ENCODE measurements at regions not wholly inside any gene's neighbourhood (a gene's known extent, or its start where the extent isn't known, plus 50 kb on each side); places are given as distances from the start of the nearest gene placed in this dataset.
"Not testable (repeated sequence)": the region's sequence is repeated elsewhere in the genome, so short reads cannot be mapped to it uniquely, and the experiment has no call there.

- no peak for FAIRE-seq
- DNase-seq (ENCODE audit: insufficient read length, low spot score) = no peak
- TF ChIP-seq TAF1 (IDR thresholded peaks at IDR 0.05; ENCODE audit: low read depth, low read length) (no peak), PAX5 (IDR thresholded peaks at IDR 0.05; ENCODE audit: insufficient read depth, low read length, severe bottlenecking) (no peak), POU2F2 (IDR thresholded peaks at IDR 0.05; ENCODE audit: low read depth, low read length) (no peak), POLR2A (IDR thresholded peaks at IDR 0.05; ENCODE audit: low read depth, low read length) (no peak), SPI1 (IDR thresholded peaks at IDR 0.05; ENCODE audit: low read depth, low read length) (no peak), POLR2AphosphoS5 (IDR thresholded peaks at IDR 0.05; ENCODE audit: low read depth, low read length) (no peak)
Measured at GRCh38 chr7:51376420-51377092, 59.9 kb upstream of the COBL start.

- FAIRE-seq (no peak), DNase-seq (ENCODE audit: insufficient read length, low spot score) (no peak)
- no peak for TF ChIP-seq SPI1 (IDR thresholded peaks at IDR 0.05; ENCODE audit: low read depth, low read length)
- TF ChIP-seq TAF1 (IDR thresholded peaks at IDR 0.05; ENCODE audit: low read depth, low read length) = no peak
- TF ChIP-seq POLR2AphosphoS5 (IDR thresholded peaks at IDR 0.05; ENCODE audit: low read depth, low read length) = no peak
- TF ChIP-seq PAX5 (IDR thresholded peaks at IDR 0.05; ENCODE audit: insufficient read depth, low read length, severe bottlenecking) = no peak
- TF ChIP-seq POU2F2 (IDR thresholded peaks at IDR 0.05; ENCODE audit: low read depth, low read length) = no peak
- TF ChIP-seq POLR2A (IDR thresholded peaks at IDR 0.05; ENCODE audit: low read depth, low read length) = no peak
Measured at GRCh38 chr7:51374936-51375335, 58.3 kb upstream of the COBL start.

- not testable (repeated sequence) for FAIRE-seq; DNase-seq (ENCODE audit: insufficient read length, low spot score)
Measured at GRCh38 chr7:51373607-51374006, 57.0 kb upstream of the COBL start.

- DNase-seq (ENCODE audit: insufficient read length, low spot score) (no peak), FAIRE-seq (peak; percentile 51)
- no peak for TF ChIP-seq POU2F2 (IDR thresholded peaks at IDR 0.05; ENCODE audit: low read depth, low read length)
- no peak for TF ChIP-seq SPI1 (IDR thresholded peaks at IDR 0.05; ENCODE audit: low read depth, low read length)
- no peak for TF ChIP-seq POLR2A (IDR thresholded peaks at IDR 0.05; ENCODE audit: low read depth, low read length)
- TF ChIP-seq PAX5 (IDR thresholded peaks at IDR 0.05; ENCODE audit: insufficient read depth, low read length, severe bottlenecking) = no peak
- TF ChIP-seq POLR2AphosphoS5 (IDR thresholded peaks at IDR 0.05; ENCODE audit: low read depth, low read length) = no peak
Measured at GRCh38 chr7:51369746-51370145, 53.1 kb upstream of the COBL start.

GRCh38 chr7:51369228-51369627 lies 52.6 kb upstream of the COBL start:
- FAIRE-seq = not testable (repeated sequence)

GRCh38 chr7:51368334-51368733 lies 51.7 kb upstream of the COBL start:
- TF ChIP-seq SPI1 (IDR thresholded peaks at IDR 0.05; ENCODE audit: low read depth, low read length) (no peak), PAX5 (IDR thresholded peaks at IDR 0.05; ENCODE audit: insufficient read depth, low read length, severe bottlenecking) (no peak), POLR2A (IDR thresholded peaks at IDR 0.05; ENCODE audit: low read depth, low read length) (no peak)
- no peak for DNase-seq (ENCODE audit: insufficient read length, low spot score)
- FAIRE-seq = no peak

More at GRCh38 chr7:51369228-51369627, 52.6 kb upstream of the COBL start:
- not testable (repeated sequence) for DNase-seq (ENCODE audit: insufficient read length, low spot score)

- no peak for TF ChIP-seq POU2F2 (IDR thresholded peaks at IDR 0.05; ENCODE audit: low read depth, low read length)
- no peak for TF ChIP-seq PAX5 (IDR thresholded peaks at IDR 0.05; ENCODE audit: insufficient read depth, low read length, severe bottlenecking)
- no peak for TF ChIP-seq POLR2A (IDR thresholded peaks at IDR 0.05; ENCODE audit: low read depth, low read length)
- TF ChIP-seq SPI1 (IDR thresholded peaks at IDR 0.05; ENCODE audit: low read depth, low read length) = no peak
- FAIRE-seq = no peak
- DNase-seq (ENCODE audit: insufficient read length, low spot score) = no peak
Measured at GRCh38 chr7:51367614-51367968, 51.0 kb upstream of the COBL start.

- FAIRE-seq (no peak), DNase-seq (ENCODE audit: insufficient read length, low spot score) (peak; percentile 35)
- no peak for TF ChIP-seq TAF1 (IDR thresholded peaks at IDR 0.05; ENCODE audit: low read depth, low read length)
- no peak for TF ChIP-seq POLR2A (IDR thresholded peaks at IDR 0.05; ENCODE audit: low read depth, low read length)
- TF ChIP-seq PAX5 (IDR thresholded peaks at IDR 0.05; ENCODE audit: insufficient read depth, low read length, severe bottlenecking) = no peak
Measured at GRCh38 chr7:51366930-51367613, 50.5 kb upstream of the COBL start.
